ENCODE measurements at regions not wholly inside any gene's neighbourhood (a gene's known extent, or its start where the extent isn't known, plus 50 kb on each side); places are given as distances from the start of the nearest gene placed in this dataset.

DNA sequence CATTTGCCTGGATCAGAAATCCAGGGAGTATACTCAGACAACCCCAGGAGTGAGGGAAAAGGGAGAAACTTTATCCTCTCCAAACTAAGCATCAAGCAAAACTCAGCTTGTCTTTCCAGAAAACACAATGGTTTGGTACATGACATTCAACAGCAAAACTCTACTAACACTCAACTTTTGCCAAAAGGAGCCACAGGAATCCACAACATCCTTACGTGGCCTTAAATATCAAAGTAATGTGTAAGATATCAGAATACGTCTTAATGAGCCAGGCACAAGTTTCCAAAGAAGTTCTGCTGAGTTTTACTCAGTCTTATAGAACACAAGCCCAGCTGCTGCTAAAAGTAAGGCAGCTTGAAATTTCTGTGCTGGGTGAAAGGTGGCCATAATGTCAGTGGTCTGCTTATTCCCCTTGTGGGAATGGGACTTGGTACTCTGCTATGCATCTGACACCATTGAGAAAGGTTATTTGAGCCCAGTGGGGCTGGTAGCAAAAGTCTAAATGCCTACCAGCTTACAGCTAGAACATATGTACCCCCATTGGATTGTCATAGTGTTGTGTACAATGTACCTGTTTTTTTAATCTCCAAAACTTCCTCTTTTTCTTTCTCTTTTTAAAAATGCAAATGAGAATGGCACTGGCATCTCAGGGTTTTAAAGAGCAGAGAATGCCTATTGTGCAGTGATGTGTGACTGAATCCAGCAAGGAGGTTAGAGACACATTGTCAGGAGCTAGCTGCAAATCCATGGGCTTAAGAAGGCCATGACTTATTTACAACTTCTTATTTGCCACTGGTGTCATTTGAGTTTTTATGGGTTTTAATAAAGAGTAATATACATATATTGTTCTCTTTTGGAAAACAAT lies 62.0 kb upstream of the ST6GALNAC3 start:
- TF ChIP-seq, protein P1, sequence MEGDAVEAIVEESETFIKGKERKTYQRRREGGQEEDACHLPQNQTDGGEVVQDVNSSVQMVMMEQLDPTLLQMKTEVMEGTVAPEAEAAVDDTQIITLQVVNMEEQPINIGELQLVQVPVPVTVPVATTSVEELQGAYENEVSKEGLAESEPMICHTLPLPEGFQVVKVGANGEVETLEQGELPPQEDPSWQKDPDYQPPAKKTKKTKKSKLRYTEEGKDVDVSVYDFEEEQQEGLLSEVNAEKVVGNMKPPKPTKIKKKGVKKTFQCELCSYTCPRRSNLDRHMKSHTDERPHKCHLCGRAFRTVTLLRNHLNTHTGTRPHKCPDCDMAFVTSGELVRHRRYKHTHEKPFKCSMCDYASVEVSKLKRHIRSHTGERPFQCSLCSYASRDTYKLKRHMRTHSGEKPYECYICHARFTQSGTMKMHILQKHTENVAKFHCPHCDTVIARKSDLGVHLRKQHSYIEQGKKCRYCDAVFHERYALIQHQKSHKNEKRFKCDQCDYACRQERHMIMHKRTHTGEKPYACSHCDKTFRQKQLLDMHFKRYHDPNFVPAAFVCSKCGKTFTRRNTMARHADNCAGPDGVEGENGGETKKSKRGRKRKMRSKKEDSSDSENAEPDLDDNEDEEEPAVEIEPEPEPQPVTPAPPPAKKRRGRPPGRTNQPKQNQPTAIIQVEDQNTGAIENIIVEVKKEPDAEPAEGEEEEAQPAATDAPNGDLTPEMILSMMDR (IDR thresholded peaks at IDR 0.05): no peak
- TF ChIP-seq POLR2A (IDR thresholded peaks at IDR 0.05): no peak

Data from adrenal gland (tissue), 5 donors.